NCI-H146 (cell line): ENCODE measurements at regions not wholly inside any gene's neighbourhood (a gene's known extent, or its start where the extent isn't known, plus 50 kb on each side); places are given as distances from the start of the nearest gene placed in this dataset.

Experiments used
- DNase-seq: peaks from one replicate; lab custom pipeline; 2025; lab: John Stamatoyannopoulos, UW

GRCh38 chr6:143594647-143595046 lies 83.1 kb upstream of the PHACTR2 start:
- DNase-seq: no peak

DNA sequence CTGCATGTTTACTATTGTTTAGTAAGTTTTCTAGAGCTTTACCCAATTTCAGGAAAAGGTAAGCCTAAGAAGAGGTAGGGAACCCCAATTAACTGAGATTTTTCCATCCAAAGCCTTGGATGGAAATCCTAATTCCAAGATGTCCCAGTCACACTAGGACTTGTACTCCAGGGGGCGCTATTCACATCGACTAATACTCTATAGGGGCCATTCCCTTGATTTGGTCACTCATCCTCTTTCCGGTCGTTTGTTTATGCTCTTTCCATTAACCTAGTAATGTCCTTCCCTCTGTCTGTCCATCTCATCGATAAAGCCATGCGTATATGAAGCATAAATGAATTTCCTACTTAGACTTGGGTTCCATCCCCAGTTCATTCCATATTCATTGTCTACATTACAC lies 80.8 kb upstream of the FUCA2 start:
- peak; percentile 41 for DNase-seq

DNA sequence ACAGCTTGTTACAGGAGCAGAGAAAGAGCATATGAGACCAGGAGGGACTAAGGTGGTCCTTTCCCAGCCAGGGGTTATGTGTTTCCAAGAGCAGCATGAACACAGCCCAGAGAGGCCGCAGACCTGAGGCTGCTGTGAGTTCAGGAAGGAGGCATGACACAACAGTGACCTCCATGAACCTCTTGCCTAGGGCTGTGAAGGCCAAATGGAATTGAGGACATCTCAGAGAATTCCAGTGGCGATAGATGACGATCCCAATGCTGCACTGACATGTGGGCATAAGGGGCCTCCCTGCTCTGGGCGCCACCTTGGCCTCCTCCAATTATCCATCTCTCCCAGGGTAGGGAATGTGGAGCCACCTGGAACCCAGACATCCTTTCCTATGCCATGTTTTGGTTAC lies 79.9 kb upstream of the FUCA2 start:
- DNase-seq: no peak

- DNase-seq: no peak
Measured at GRCh38 chr6:143589162-143589561, 77.6 kb upstream of the FUCA2 start.

GRCh38 chr6:143586557-143586956 lies 75.0 kb upstream of the FUCA2 start:
- no peak for DNase-seq

GRCh38 chr6:143585716-143586115 lies 74.2 kb upstream of the FUCA2 start:
- no peak for DNase-seq

DNA sequence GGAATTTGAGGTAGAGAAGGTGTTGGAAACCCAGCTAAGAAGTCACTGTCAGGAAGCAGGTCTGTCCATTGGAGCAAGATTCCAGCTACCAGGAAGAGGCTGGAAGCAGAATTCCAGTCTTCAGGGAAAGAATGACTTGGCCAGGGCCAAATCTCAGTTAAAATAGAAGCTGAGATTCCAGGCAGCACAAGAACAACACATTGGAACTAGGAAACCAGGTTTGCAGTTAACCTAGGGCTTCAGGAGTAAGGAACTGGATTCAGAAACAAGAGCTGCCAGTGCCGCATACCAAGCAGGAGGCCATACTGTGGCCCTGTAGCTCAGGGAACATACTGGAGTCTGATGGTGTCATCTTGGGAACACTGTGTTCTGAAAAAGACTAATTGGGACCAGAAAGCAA lies 73.7 kb upstream of the FUCA2 start:
- DNase-seq: no peak

GRCh38 chr6:143583542-143584327 lies 72.2 kb upstream of the FUCA2 start:
- no peak for DNase-seq

DNA sequence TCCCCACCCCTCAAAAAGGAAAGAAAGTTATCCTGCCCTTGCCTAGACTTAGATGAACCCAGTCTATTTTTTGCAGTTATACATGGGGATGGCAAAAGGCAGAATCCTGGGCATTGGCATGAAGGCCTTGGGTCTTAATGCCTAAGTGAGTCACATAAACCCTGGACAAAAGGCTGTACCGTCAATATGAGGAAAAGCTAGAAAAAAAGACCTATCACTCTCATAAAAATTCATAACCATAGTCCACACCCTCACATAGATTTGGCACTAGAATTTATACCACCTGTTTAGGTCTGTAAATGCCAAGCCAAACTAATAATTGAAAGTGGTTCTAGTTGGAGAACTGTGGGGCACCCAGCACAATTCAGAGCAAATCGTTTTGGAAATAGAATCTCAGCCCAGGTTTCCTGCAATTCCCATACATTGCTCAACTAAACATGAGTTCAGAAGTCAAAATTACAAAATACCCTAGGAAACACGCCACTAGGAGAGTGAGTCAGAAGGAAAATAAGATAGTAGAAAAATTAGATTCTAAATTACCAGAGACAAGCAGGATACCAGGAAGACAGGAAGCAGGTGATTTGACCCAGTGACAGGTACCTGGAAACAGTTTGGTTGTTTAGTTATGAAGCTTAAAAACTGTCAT lies 70.4 kb upstream of the FUCA2 start:
- DNase-seq: no peak

GRCh38 chr6:143579703-143580102 lies 68.2 kb upstream of the FUCA2 start:
- no peak for DNase-seq

- no peak for DNase-seq
Measured at GRCh38 chr6:143578054-143578453, 66.5 kb upstream of the FUCA2 start.

- no peak for DNase-seq
Measured at GRCh38 chr6:143575901-143576426, 64.4 kb upstream of the FUCA2 start.

GRCh38 chr6:143575440-143575839 lies 63.9 kb upstream of the FUCA2 start:
- peak; percentile 87 for DNase-seq

DNA sequence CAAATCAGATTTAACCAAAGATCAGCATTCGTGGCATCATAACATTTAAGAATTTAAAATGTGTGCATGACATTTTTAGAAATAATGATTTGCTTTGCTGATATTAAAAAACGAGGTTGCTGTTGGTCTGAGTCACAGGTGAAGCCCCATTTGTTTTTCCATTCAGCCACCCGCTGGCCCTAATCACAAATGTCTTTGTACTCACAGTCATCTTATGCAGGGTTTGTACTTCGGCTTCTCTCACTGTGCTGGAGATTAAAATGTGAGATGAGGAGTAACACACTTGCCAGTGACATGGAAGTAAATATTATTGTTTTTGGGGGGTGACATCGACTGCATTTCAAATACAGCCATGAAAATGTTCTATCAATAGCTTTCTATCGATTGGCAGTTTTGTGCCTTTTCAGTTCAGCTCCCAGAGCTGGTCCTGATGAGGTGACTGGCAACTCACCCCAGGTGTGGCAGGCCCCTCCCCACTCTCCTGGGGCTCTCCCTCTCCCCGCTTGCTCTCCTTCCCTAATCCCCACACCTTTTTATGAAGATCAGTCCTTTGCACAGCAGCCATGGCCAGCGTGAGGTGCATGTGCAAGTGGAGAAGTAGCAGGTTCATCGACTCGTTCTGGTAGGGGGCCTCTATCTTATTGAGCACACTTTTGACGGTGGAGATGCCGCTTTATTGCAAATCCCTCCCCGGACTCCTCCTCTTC lies 58.8 kb upstream of the FUCA2 start:
- peak; percentile 86 for DNase-seq

- DNase-seq: peak; percentile 70
Measured at GRCh38 chr6:143569040-143569439, 57.5 kb upstream of the FUCA2 start.

DNA sequence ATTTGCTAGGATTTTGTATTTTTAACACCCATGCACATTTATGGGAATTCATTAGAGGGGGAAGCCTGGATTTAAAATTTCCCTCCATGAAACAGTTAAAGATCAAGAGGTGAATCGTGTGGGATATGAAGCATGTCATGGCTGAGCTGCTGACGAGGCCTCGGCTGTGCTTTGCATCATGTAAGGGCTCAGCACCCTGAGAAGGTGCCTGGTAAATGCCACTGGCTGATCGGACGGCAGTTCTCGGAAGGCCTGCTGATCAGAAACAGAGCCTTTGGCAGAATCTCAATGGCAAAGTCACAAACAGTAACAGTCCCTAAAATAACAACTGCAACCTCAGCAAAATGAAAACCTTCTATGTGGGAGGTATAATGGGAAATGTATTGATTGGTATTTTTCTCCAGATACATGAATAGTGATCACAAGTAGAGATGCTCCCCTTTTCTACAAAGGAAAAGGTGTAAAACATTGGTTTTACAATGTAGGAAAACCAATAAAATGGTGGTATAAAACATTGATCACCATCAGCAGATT lies 53.0 kb upstream of the FUCA2 start:
- no peak for DNase-seq

DNA sequence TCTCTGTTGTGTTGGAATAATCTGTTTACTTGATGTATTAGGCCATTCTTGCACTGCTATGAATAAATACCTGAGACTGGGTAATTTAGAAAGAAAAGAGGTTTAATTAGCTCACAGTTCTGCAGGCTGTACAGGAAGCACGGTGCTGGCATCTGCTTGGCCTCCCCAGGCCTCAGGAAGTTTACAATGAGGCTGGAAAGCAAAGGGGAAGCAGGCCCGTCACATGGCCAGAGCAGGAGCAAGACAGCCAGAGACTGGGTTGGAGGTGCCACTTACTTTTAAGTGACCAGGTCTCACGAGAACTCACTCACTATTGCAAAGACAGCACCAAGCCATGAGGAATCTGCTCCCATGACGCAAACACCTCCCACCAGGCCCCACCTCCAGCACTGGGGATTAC lies 50.6 kb upstream of the FUCA2 start:
- no peak for DNase-seq
